MM.1S (cell line): ENCODE measurements at regions not wholly inside any gene's neighbourhood (a gene's known extent, or its start where the extent isn't known, plus 50 kb on each side); places are given as distances from the start of the nearest gene placed in this dataset.

Source experiments
- CTCF ChIP-seq: fragments of 300-600 bp; sonication (generic); IDR thresholded peaks from 2 replicates; pipeline ENCODE4 v1.5.1; 2016; ENCODE audit warnings: antibody characterized with exemption, low read length, mixed read lengths
- EZH2 ChIP-seq: fragments of 300-600 bp; sonication (generic); optimal IDR thresholded peaks from 2 replicates; pipeline ENCODE3; 2017; ENCODE audit warnings: low read depth, mild to moderate bottlenecking, antibody characterized with exemption, low read length, mixed read lengths
- EZH2phosphoT487 ChIP-seq: fragments of 300-600 bp; sonication (generic); IDR thresholded peaks from 2 replicates; pipeline ENCODE4 v1.6.1; 2018; ENCODE audit warnings: antibody characterized with exemption, low read length

- TF ChIP-seq EZH2phosphoT487: no peak
- TF ChIP-seq CTCF: no peak
- no peak for TF ChIP-seq EZH2
Measured at GRCh38 chr20:17835934-17836300, 132.7 kb downstream of the SNX5 start.
